SH-SY5Y (cell line): ENCODE measurements at regions not wholly inside any gene's neighbourhood (a gene's known extent, or its start where the extent isn't known, plus 50 kb on each side); places are given as distances from the start of the nearest gene placed in this dataset.

Experiments
- GATA2 ChIP-seq: IDR thresholded peaks from 2 replicates; pipeline ENCODE4 v1.6.1; 2011; ENCODE audit warnings: mild to moderate bottlenecking, low read depth, low read length
- GATA3 ChIP-seq: IDR thresholded peaks from 2 replicates; pipeline ENCODE4 v1.6.1; 2011; ENCODE audit warnings: low read depth, mild to moderate bottlenecking, low read length, moderate library complexity

- no peak for TF ChIP-seq GATA2
- no peak for TF ChIP-seq GATA3
Observed at GRCh38 chr11:31958076-31958735, 132.7 kb upstream of the RCN1 start.
